HG02588 (cell line): ENCODE measurements at regions not wholly inside any gene's neighbourhood (a gene's known extent, or its start where the extent isn't known, plus 50 kb on each side); places are given as distances from the start of the nearest gene placed in this dataset.

Experiments used
- ATAC-seq: cut with Tn5 transposase; IDR thresholded peaks from one replicate; pipeline ENCODE4 v1.9.1; 2021; ENCODE audit warnings: mild to moderate bottlenecking, moderate library complexity; ENCODE audit not compliant: unreplicated experiment

DNA sequence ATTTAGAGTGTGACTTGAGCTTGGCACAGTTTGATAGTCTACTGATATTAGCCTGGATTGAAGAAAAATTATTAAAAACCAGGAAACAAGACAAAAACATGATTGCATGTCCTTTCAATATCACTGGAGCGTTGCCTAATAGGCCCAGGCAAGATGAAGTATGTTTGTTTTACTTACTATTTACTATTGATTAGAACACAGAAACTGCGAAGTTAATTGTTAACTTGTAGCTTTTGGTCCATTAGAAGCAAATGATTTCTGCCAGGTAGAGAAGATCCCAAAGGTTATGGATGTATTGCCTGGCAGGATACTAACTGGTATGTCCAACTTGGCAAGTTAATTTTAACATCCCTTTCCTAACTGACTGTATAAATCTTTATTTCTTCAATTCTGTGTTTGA lies 268.9 kb downstream of the ETNK1 start:
- no peak for ATAC-seq

- no peak for ATAC-seq
These were observed 274.2 kb downstream of the ETNK1 start for GRCh38 chr12:22899184-22899583.

- no peak for ATAC-seq
These were observed 275.4 kb downstream of the ETNK1 start for GRCh38 chr12:22900401-22900800.

- ATAC-seq, result no peak
These were observed 279.5 kb downstream of the ETNK1 start for GRCh38 chr12:22904485-22904884.

GRCh38 chr12:22916241-22916640 lies 291.3 kb downstream of the ETNK1 start:
- no peak for ATAC-seq

GRCh38 chr12:22916815-22917214 lies 291.8 kb downstream of the ETNK1 start:
- ATAC-seq, result no peak

GRCh38 chr12:22919883-22920282 lies 294.9 kb downstream of the ETNK1 start:
- no peak for ATAC-seq

- ATAC-seq, result no peak
These were observed 298.8 kb downstream of the ETNK1 start for GRCh38 chr12:22923768-22924167.

- no peak for ATAC-seq
These were observed 299.4 kb downstream of the ETNK1 start for GRCh38 chr12:22924391-22924790.

GRCh38 chr12:22925623-22926022 lies 300.7 kb downstream of the ETNK1 start:
- no peak for ATAC-seq

- ATAC-seq, result no peak
These were observed 307.5 kb downstream of the ETNK1 start for GRCh38 chr12:22932431-22932830.

- no peak for ATAC-seq
These were observed 310.1 kb downstream of the ETNK1 start for GRCh38 chr12:22935090-22935489.

- ATAC-seq, result no peak
These were observed 310.5 kb downstream of the ETNK1 start for GRCh38 chr12:22935501-22935900.

DNA sequence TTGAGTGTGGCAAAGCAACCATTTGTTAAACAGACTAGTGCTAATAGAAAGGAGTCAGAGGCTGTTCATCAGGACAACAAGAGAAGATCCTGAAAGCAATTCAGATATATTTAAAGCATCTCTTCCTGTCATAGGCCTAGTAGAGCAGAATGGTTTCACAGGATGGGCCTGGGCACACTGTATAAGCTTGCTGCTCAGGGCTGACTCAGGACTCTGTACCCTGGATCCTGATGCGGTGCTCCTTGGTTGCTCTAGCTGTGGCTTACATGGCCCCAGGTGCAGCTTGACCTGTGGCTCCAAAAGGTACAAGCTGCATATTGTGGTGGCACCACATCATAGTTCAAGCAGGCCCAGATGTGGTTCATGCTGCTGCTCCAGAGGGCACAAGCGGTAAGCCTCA lies 313.4 kb downstream of the ETNK1 start:
- no peak for ATAC-seq

DNA sequence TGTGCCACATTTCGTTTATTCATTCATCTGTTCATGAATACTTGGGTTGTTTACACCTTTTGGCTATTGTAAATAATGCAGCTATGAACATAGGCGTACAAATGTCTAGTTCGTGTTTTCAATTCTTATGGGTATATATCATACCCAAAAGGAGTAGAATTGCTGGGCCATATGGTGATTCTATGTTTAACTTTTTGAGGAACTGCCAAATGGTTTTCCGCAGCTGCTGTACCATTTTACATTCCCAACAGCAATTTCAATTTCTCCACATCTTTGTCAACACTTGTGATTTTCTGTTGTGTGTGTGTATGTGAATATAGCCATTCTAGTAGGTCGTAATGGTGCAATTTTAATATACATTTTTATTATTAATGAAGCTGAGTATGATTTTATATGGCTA lies 326.2 kb downstream of the ETNK1 start:
- ATAC-seq, result no peak

DNA sequence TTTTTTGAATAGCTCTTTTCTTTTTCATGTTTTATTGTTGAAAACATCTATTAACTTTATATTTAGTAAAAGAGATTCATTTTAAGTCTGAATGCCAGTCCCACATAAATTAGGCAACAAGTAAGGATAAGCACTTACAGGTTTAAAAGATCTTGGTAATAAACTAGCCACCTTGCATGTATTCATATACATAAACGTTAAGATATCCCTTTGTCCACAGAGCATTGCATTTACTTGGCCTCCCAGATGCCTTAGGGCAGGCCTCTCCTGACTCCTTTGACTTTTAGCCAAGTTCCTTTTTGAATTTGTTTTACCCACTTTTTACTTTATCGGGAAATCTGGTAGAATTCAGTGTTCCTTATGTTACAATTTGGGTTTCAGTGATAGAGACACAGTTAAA lies 331.7 kb downstream of the ETNK1 start:
- ATAC-seq, result no peak

- ATAC-seq, result no peak
These were observed 342.2 kb downstream of the ETNK1 start for GRCh38 chr12:22967171-22967570.

DNA sequence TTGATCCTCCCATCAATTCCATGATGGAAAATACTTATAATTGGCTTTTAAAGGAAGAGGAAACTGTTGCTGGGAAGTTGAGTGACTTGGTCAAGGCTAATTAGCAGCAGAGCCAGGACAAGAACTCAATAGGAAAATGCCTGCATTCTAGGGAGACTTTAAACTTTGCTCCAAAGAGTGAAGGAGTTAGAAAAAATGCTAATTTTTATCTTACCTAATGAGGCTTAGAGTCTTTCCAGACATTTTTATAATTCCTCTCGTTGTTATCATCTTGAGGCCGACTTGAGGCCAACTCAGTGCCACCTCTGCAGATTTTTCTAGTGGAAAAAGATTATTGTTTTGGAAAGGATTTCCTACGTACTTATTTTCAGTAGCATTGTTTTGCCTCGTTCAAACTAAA lies 344.6 kb downstream of the ETNK1 start:
- ATAC-seq, result no peak

GRCh38 chr12:22971247-22971646 lies 346.3 kb downstream of the ETNK1 start:
- ATAC-seq, result no peak

- ATAC-seq, result no peak
These were observed 346.8 kb downstream of the ETNK1 start for GRCh38 chr12:22971701-22972191.

DNA sequence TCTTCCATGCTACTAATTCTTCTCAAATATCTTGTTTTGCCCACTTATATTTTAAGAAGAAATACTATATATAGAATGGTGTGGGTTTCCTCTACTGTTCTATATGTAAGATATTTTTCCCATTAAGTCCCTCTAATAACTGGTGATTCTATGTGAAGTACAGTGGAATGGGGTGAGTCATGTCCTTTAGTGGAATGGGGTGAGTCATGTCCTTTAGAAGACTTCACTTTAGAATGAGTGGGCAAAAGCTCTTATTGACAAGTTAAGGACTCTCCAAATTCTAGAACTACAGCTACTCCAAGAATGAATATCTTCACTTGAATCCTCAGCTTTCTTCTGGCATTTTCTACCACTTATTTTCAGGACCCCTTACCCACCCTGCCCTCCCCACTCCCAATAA lies 349.9 kb downstream of the ETNK1 start:
- no peak for ATAC-seq

GRCh38 chr12:22978962-22979361 lies 354.0 kb downstream of the ETNK1 start:
- no peak for ATAC-seq

GRCh38 chr12:22979854-22980469 lies 355.0 kb downstream of the ETNK1 start:
- ATAC-seq, result no peak
